ENCODE measurements at regions not wholly inside any gene's neighbourhood (a gene's known extent, or its start where the extent isn't known, plus 50 kb on each side); places are given as distances from the start of the nearest gene placed in this dataset.

GRCh38 chr19:29013325-29013724, 199.6 kb downstream of the UQCRFS1 start:
- H3K27me3 ChIP-seq: no peaks in the 10 kb centered on the region

GRCh38 chr19:29012457-29012856, 200.5 kb downstream of the UQCRFS1 start:
- intact Hi-C loops (cut with DNase I): no loop called here
- TF ChIP-seq POLR2AphosphoS5 (IDR thresholded peaks at IDR 0.05; ENCODE audit: insufficient read depth in 1 of 2, low read depth in 1 of 2): no peak
- TF ChIP-seq CTCF (IDR thresholded peaks at IDR 0.05): no peak
- no peak for TF ChIP-seq POLR2A (IDR thresholded peaks at IDR 0.05)
- Histone ChIP-seq H3K9me3 (no peaks in the 10 kb centered on the region), H3K4me1 (peaks cover 2% of the 10 kb centered on the region), H3K27ac (no peak overlapping the region), H3K4me3 (no peak overlapping the region), H3K36me3 (no peaks in the 10 kb centered on the region), H3K27me3 (no peaks in the 10 kb centered on the region)
- DNase-seq (ENCODE audit: extremely low spot score in 2 of 2): no peak

More at GRCh38 chr19:29013325-29013724, 199.6 kb downstream of the UQCRFS1 start:
- Histone ChIP-seq H3K36me3 (no peaks in the 10 kb centered on the region), H3K27ac (no peak overlapping the region), H3K4me1 (no peaks in the 10 kb centered on the region), H3K9me3 (no peaks in the 10 kb centered on the region), H3K4me3 (no peak overlapping the region)
- no peak for TF ChIP-seq POLR2AphosphoS5 (IDR thresholded peaks at IDR 0.05; ENCODE audit: insufficient read depth in 1 of 2, low read depth in 1 of 2)
- TF ChIP-seq CTCF (IDR thresholded peaks at IDR 0.05): no peak
- TF ChIP-seq POLR2A (IDR thresholded peaks at IDR 0.05): no peak
- no peak for DNase-seq (ENCODE audit: extremely low spot score in 2 of 2)
- intact Hi-C loops (cut with DNase I): no loop called here

DNA sequence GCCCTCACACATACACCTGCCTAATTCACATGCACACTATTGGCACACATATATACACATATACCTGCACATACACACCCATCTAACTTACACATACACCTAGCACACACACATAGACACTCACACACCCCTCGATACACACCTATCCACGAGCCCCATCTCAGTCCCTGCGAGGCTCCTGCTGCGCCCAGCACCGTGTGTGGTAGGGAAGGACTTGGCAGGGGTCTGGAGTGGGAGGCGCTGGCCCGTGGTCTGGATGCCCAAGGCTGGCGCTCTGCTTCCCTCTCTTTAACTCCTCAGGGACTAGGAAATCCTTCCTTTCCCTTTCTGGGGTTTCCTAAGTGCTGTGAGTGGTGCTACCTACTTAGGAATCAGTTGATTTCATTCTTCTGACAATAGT, 202.7 kb downstream of the UQCRFS1 start:
- no peak overlapping the region for H3K27ac ChIP-seq
- H3K4me1 ChIP-seq: peaks cover 7% of the 10 kb centered on the region
- no peak for DNase-seq (ENCODE audit: extremely low spot score in 2 of 2)
- H3K36me3 ChIP-seq: no peaks in the 10 kb centered on the region
- intact Hi-C loops (cut with DNase I): no loop called here
- no peaks in the 10 kb centered on the region for H3K27me3 ChIP-seq
- H3K4me3 ChIP-seq: no peak overlapping the region
- H3K9me3 ChIP-seq: no peaks in the 10 kb centered on the region
- TF ChIP-seq CTCF (IDR thresholded peaks at IDR 0.05): no peak
- TF ChIP-seq POLR2AphosphoS5 (IDR thresholded peaks at IDR 0.05; ENCODE audit: insufficient read depth in 1 of 2, low read depth in 1 of 2): no peak
- no peak for TF ChIP-seq POLR2A (IDR thresholded peaks at IDR 0.05)

GRCh38 chr19:29006057-29006735, 206.8 kb downstream of the UQCRFS1 start:
- no peak for DNase-seq (ENCODE audit: extremely low spot score in 2 of 2)
- H3K4me1 ChIP-seq: peaks cover 37% of the 10 kb centered on the region
- intact Hi-C loops (cut with DNase I): loop anchor here (10.0 kb wide), 1 partner anchor 89 kb away; no protein-coding TSS in a partner anchor
- H3K27me3 ChIP-seq: no peaks in the 10 kb centered on the region
- no peaks in the 10 kb centered on the region for H3K9me3 ChIP-seq
- no peak overlapping the region for H3K4me3 ChIP-seq
- no peaks in the 10 kb centered on the region for H3K36me3 ChIP-seq
- TF ChIP-seq POLR2AphosphoS5 (IDR thresholded peaks at IDR 0.05; ENCODE audit: insufficient read depth in 1 of 2, low read depth in 1 of 2) (no peak), CTCF (IDR thresholded peaks at IDR 0.05) (no peak), POLR2A (IDR thresholded peaks at IDR 0.05) (no peak)
- H3K27ac ChIP-seq: peak overlapping the region; percentile 66

GRCh38 chr19:29004796-29005195, 208.2 kb downstream of the UQCRFS1 start:
- intact Hi-C loops (cut with DNase I): loop anchor here (10.0 kb wide), 1 partner anchor 90 kb away; no protein-coding TSS in a partner anchor
- Histone ChIP-seq H3K9me3 (no peaks in the 10 kb centered on the region), H3K27ac (peak overlapping the region; percentile 66), H3K36me3 (no peaks in the 10 kb centered on the region), H3K4me1 (peaks cover 45% of the 10 kb centered on the region), H3K4me3 (no peak overlapping the region), H3K27me3 (no peaks in the 10 kb centered on the region)
- no peak for DNase-seq (ENCODE audit: extremely low spot score in 2 of 2)
- TF ChIP-seq POLR2AphosphoS5 (IDR thresholded peaks at IDR 0.05; ENCODE audit: insufficient read depth in 1 of 2, low read depth in 1 of 2): no peak
- TF ChIP-seq CTCF (IDR thresholded peaks at IDR 0.05): no peak
- no peak for TF ChIP-seq POLR2A (IDR thresholded peaks at IDR 0.05)

All from vagina (tissue), 2 donors.